PC-3 (cell line): ENCODE measurements at regions not wholly inside any gene's neighbourhood (a gene's known extent, or its start where the extent isn't known, plus 50 kb on each side); places are given as distances from the start of the nearest gene placed in this dataset.

ENCODE experiments used
- CTCF ChIP-seq: fragments of 300-600 bp; sonication (generic); conservative IDR thresholded peaks from 2 replicates; pipeline ENCODE4 v1.5.1; 2017; ENCODE audit warnings: antibody characterized with exemption, low read depth, mild to moderate bottlenecking, low read length
- EZH2 ChIP-seq: fragments of 300-600 bp; sonication (generic); IDR thresholded peaks from one replicate; pipeline ENCODE4 v1.6.1; 2017; ENCODE audit warnings: antibody characterized with exemption, mild to moderate bottlenecking, low read length; ENCODE audit not compliant: unreplicated experiment
- EZH2phosphoT487 ChIP-seq: fragments of 300-600 bp; sonication (generic); IDR thresholded peaks from 2 replicates; pipeline ENCODE4 v1.6.1; 2018; ENCODE audit warnings: mild to moderate bottlenecking, antibody characterized with exemption, low read length, borderline replicate concordance

- TF ChIP-seq CTCF, result no peak
- TF ChIP-seq EZH2phosphoT487, result no peak
- TF ChIP-seq EZH2, result no peak
Measured at GRCh38 chr2:205909184-205909572, 176.8 kb downstream of the INO80D start.
